ENCODE measurements at regions not wholly inside any gene's neighbourhood (a gene's known extent, or its start where the extent isn't known, plus 50 kb on each side); places are given as distances from the start of the nearest gene placed in this dataset.

GRCh38 chr22:48957987-48958321, 869.7 kb downstream of the BRD1 start:
- H3K79me2 ChIP-seq (replicated peaks; ENCODE audit: insufficient read depth): no peaks in the 10 kb centered on the region
- H2AFZ ChIP-seq: no peak overlapping the region
- H3K4me1 ChIP-seq (ENCODE audit: insufficient read depth): no peaks in the 10 kb centered on the region
- TF ChIP-seq POLR2AphosphoS5 (IDR thresholded peaks at IDR 0.05; ENCODE audit: low read depth) (no peak), EZH2 (IDR thresholded peaks at IDR 0.05; ENCODE audit: low read depth, unreplicated experiment) (no peak), CREB1 (CRISPR knock-in tag; IDR thresholded peaks at IDR 0.05; ENCODE audit: low read depth) (no peak), CTCF (conservative IDR thresholded peaks at IDR 0.05; ENCODE audit: low read depth in 2 of 2) (no peak), EZH2phosphoT487 (IDR thresholded peaks at IDR 0.05; ENCODE audit: unreplicated experiment) (no peak), ETS1 (IDR thresholded peaks at IDR 0.05) (no peak), STAT1 (IDR thresholded peaks at IDR 0.05; ENCODE audit: unreplicated experiment) (no peak), ZNF114 (CRISPR knock-in tag; IDR thresholded peaks at IDR 0.05) (no peak), NANOG (IDR thresholded peaks at IDR 0.05; ENCODE audit: borderline replicate concordance) (no peak), ZNF331 (CRISPR knock-in tag; IDR thresholded peaks at IDR 0.05; ENCODE audit: low read depth) (no peak), JUNB (IDR thresholded peaks at IDR 0.05; ENCODE audit: unreplicated experiment) (no peak), REST (IDR thresholded peaks at IDR 0.05; ENCODE audit: unreplicated experiment) (no peak)
- TF ChIP-seq, protein P1, sequence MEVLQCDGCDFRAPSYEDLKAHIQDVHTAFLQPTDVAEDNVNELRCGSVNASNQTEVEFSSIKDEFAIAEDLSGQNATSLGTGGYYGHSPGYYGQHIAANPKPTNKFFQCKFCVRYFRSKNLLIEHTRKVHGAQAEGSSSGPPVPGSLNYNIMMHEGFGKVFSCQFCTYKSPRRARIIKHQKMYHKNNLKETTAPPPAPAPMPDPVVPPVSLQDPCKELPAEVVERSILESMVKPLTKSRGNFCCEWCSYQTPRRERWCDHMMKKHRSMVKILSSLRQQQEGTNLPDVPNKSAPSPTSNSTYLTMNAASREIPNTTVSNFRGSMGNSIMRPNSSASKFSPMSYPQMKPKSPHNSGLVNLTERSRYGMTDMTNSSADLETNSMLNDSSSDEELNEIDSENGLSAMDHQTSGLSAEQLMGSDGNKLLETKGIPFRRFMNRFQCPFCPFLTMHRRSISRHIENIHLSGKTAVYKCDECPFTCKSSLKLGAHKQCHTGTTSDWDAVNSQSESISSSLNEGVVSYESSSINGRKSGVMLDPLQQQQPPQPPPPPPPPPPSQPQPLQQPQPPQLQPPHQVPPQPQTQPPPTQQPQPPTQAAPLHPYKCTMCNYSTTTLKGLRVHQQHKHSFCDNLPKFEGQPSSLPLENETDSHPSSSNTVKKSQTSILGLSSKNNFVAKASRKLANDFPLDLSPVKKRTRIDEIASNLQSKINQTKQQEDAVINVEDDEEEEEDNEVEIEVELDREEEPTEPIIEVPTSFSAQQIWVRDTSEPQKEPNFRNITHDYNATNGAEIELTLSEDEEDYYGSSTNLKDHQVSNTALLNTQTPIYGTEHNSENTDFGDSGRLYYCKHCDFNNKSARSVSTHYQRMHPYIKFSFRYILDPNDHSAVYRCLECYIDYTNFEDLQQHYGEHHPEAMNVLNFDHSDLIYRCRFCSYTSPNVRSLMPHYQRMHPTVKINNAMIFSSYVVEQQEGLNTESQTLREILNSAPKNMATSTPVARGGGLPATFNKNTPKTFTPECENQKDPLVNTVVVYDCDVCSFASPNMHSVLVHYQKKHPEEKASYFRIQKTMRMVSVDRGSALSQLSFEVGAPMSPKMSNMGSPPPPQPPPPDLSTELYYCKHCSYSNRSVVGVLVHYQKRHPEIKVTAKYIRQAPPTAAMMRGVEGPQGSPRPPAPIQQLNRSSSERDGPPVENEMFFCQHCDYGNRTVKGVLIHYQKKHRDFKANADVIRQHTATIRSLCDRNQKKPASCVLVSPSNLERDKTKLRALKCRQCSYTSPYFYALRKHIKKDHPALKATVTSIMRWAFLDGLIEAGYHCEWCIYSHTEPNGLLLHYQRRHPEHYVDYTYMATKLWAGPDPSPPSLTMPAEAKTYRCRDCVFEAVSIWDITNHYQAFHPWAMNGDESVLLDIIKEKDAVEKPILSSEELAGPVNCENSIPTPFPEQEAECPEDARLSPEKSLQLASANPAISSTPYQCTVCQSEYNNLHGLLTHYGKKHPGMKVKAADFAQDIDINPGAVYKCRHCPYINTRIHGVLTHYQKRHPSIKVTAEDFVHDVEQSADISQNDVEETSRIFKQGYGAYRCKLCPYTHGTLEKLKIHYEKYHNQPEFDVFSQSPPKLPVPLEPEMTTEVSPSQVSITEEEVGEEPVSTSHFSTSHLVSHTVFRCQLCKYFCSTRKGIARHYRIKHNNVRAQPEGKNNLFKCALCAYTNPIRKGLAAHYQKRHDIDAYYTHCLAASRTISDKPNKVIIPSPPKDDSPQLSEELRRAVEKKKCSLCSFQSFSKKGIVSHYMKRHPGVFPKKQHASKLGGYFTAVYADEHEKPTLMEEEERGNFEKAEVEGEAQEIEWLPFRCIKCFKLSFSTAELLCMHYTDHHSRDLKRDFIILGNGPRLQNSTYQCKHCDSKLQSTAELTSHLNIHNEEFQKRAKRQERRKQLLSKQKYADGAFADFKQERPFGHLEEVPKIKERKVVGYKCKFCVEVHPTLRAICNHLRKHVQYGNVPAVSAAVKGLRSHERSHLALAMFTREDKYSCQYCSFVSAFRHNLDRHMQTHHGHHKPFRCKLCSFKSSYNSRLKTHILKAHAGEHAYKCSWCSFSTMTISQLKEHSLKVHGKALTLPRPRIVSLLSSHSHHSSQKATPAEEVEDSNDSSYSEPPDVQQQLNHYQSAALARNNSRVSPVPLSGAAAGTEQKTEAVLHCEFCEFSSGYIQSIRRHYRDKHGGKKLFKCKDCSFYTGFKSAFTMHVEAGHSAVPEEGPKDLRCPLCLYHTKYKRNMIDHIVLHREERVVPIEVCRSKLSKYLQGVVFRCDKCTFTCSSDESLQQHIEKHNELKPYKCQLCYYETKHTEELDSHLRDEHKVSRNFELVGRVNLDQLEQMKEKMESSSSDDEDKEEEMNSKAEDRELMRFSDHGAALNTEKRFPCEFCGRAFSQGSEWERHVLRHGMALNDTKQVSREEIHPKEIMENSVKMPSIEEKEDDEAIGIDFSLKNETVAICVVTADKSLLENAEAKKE (CRISPR knock-in tag; IDR thresholded peaks at IDR 0.05): no peak
- DNase-seq (ENCODE audit: low spot score): no peak
- ATAC-seq: no peak
- no peak overlapping the region for H3K4me2 ChIP-seq
- no peaks in the 10 kb centered on the region for H4K20me1 ChIP-seq (replicated peaks; ENCODE audit: insufficient read depth)
- H3K4me3 ChIP-seq: no peak overlapping the region
- no peaks in the 10 kb centered on the region for H3K27me3 ChIP-seq (ENCODE audit: insufficient read depth)
- no peak overlapping the region for H3K27ac Mint-ChIP-seq
- peaks cover 21% of the 10 kb centered on the region for H3K4me1 Mint-ChIP-seq
- no peak overlapping the region for H3K4me3 Mint-ChIP-seq
- H3K27ac ChIP-seq (ENCODE audit: low read depth): no peak overlapping the region
- H3K27me3 Mint-ChIP-seq (ENCODE audit: insufficient read depth, low read depth, poor library complexity): peaks cover 9% of the 10 kb centered on the region
- no peaks in the 10 kb centered on the region for H3F3A ChIP-seq (replicated peaks; ENCODE audit: low read depth)
- no peaks in the 10 kb centered on the region; the same call in 1 of the 2 replicates for H3K36me3 ChIP-seq (ENCODE audit: insufficient read depth)
- H3K9me3 Mint-ChIP-seq: no peaks in the 10 kb centered on the region; the same call in none of the 3 replicates
- H3K36me3 Mint-ChIP-seq (ENCODE audit: low read depth): no peaks in the 10 kb centered on the region; the same call in 2 of the 3 replicates
- no peaks in the 10 kb centered on the region for H3K9me2 ChIP-seq (ENCODE audit: insufficient read depth)

All from GM23338 (cell line).